Loucy (cell line): ENCODE measurements at regions not wholly inside any gene's neighbourhood (a gene's known extent, or its start where the extent isn't known, plus 50 kb on each side); places are given as distances from the start of the nearest gene placed in this dataset.

Source experiments
- H2AFZ ChIP-seq: fragments of 200-600 bp; sonication (generic); 2 replicates; pipeline ENCODE4 v1.6.0; 2016; ENCODE audit warnings: antibody characterized with exemption, mild to moderate bottlenecking, low read length, moderate library complexity
- H3F3A ChIP-seq: fragments of 200-600 bp; 2 replicates; pipeline ENCODE4 v1.6.0; 2016; ENCODE audit warnings: antibody characterized with exemption, low read depth, mild to moderate bottlenecking
- H3K27me3 ChIP-seq: fragments of 200-600 bp; sonication (generic); 2 replicates; pipeline ENCODE4 v1.6.1; 2014; ENCODE audit warnings: low read length, mild to moderate bottlenecking; ENCODE audit not compliant: insufficient read depth, poor library complexity, severe bottlenecking
- H3K36me3 ChIP-seq: fragments of 200-600 bp; sonication (generic); 2 replicates; pipeline ENCODE4 v1.6.1; 2016; ENCODE audit warnings: low read length; ENCODE audit not compliant: insufficient read depth
- H3K4me1 ChIP-seq: fragments of 200-600 bp; sonication (generic); 2 replicates; pipeline ENCODE4 v1.5.1; 2014; ENCODE audit warnings: low read length, mild to moderate bottlenecking; ENCODE audit not compliant: insufficient read depth, poor library complexity, severe bottlenecking
- H3K4me2 ChIP-seq: fragments of 200-600 bp; sonication (generic); 2 replicates; pipeline ENCODE4 v1.6.0; 2014; ENCODE audit warnings: antibody characterized with exemption, low read length, low read depth, mild to moderate bottlenecking; ENCODE audit not compliant: poor library complexity, severe bottlenecking
- H3K4me3 ChIP-seq: fragments of 200-600 bp; sonication (generic); 2 replicates; pipeline ENCODE4 v1.5.1; 2014; ENCODE audit warnings: low read length, mild to moderate bottlenecking, mixed read lengths; ENCODE audit not compliant: poor library complexity, severe bottlenecking
- H3K79me2 ChIP-seq: fragments of 200-600 bp; sonication (generic); 2 replicates; pipeline ENCODE4 v1.6.1; 2014; ENCODE audit warnings: low read length; ENCODE audit not compliant: insufficient read depth
- H3K9ac ChIP-seq: fragments of 200-600 bp; sonication (generic); 2 replicates; pipeline ENCODE4 v1.6.0; 2014; ENCODE audit warnings: mild to moderate bottlenecking, low read depth, low read length, moderate library complexity; ENCODE audit not compliant: poor library complexity, severe bottlenecking
- H3K9me2 ChIP-seq: fragments of 200-600 bp; sonication (generic); replicated peaks from 2 replicates; pipeline ENCODE4 v1.6.1; 2016; ENCODE audit warnings: low read depth, low read length, mixed read lengths
- H3K9me3 ChIP-seq: fragments of 200-600 bp; sonication (generic); 2 replicates; pipeline ENCODE4 v1.6.1; 2014; ENCODE audit warnings: mild to moderate bottlenecking, antibody characterized with exemption, low read length, low read depth; ENCODE audit not compliant: insufficient read depth
- H4K20me1 ChIP-seq: fragments of 200-600 bp; sonication (generic); 2 replicates; pipeline ENCODE4 v1.6.0; 2014; ENCODE audit warnings: antibody characterized with exemption, low read length, mild to moderate bottlenecking; ENCODE audit not compliant: insufficient read depth, poor library complexity, severe bottlenecking
- EZH2phosphoT487 ChIP-seq: fragments of 200-600 bp; IDR thresholded peaks from 2 replicates; pipeline ENCODE4 v1.6.1; 2018; ENCODE audit warnings: antibody characterized with exemption, mild to moderate bottlenecking, moderate library complexity, borderline replicate concordance
- TF ChIP-seq, protein P1 (sequence below): fragments of 200-600 bp; sonication (generic); conservative IDR thresholded peaks from 2 replicates; pipeline ENCODE4 v1.5.1; 2014; ENCODE audit warnings: mild to moderate bottlenecking, antibody characterized with exemption, low read length

DNA sequence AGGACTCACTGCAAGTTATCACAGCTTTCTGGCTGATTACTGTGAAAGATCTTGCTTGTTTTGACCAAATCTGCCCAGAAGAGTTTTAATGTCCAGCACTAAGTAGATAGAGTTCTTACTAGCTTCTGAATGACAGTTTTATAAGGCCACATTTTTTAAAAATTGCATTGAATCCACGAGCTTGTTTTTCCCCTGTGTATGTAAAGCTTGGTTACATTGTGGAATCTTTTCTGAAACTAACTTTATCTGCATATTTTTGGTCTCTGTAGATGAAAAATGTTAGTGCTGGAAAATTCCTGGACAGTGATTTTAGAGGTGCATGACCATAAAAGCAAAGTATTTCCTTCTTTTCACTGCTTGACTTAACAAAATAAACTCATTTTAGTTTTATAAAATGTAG is 650.3 kb upstream of the FAM241A start:
- Histone ChIP-seq H3K36me3 (no peaks in the 10 kb centered on the region), H3K9me2 (no peaks in the 10 kb centered on the region), H3F3A (no peaks in the 10 kb centered on the region), H3K4me1 (no peaks in the 10 kb centered on the region), H3K4me2 (no peak overlapping the region), H3K9me3 (no peaks in the 10 kb centered on the region), H2AFZ (no peak overlapping the region), H3K79me2 (no peaks in the 10 kb centered on the region), H3K27me3 (no peaks in the 10 kb centered on the region), H4K20me1 (no peaks in the 10 kb centered on the region), H3K4me3 (no peak overlapping the region), H3K9ac (no peak overlapping the region)
- TF ChIP-seq, protein P1, sequence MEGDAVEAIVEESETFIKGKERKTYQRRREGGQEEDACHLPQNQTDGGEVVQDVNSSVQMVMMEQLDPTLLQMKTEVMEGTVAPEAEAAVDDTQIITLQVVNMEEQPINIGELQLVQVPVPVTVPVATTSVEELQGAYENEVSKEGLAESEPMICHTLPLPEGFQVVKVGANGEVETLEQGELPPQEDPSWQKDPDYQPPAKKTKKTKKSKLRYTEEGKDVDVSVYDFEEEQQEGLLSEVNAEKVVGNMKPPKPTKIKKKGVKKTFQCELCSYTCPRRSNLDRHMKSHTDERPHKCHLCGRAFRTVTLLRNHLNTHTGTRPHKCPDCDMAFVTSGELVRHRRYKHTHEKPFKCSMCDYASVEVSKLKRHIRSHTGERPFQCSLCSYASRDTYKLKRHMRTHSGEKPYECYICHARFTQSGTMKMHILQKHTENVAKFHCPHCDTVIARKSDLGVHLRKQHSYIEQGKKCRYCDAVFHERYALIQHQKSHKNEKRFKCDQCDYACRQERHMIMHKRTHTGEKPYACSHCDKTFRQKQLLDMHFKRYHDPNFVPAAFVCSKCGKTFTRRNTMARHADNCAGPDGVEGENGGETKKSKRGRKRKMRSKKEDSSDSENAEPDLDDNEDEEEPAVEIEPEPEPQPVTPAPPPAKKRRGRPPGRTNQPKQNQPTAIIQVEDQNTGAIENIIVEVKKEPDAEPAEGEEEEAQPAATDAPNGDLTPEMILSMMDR = no peak
- TF ChIP-seq EZH2phosphoT487 = no peak

- Histone ChIP-seq H4K20me1 (no peaks in the 10 kb centered on the region), H3K4me3 (no peak overlapping the region), H3K4me2 (no peak overlapping the region), H3K79me2 (no peaks in the 10 kb centered on the region), H3K9ac (no peak overlapping the region), H3F3A (no peaks in the 10 kb centered on the region), H3K36me3 (no peaks in the 10 kb centered on the region), H2AFZ (no peak overlapping the region), H3K4me1 (no peaks in the 10 kb centered on the region), H3K9me3 (no peaks in the 10 kb centered on the region), H3K27me3 (no peaks in the 10 kb centered on the region), H3K9me2 (no peaks in the 10 kb centered on the region)
- no peak for TF ChIP-seq EZH2phosphoT487
- TF ChIP-seq, protein P1 = no peak
These were observed 646.0 kb upstream of the FAM241A start for GRCh38 chr4:111499291-111499690.

GRCh38 chr4:111499706-111500105 is 645.5 kb upstream of the FAM241A start:
- Histone ChIP-seq H3K9me3 (no peaks in the 10 kb centered on the region), H3F3A (no peaks in the 10 kb centered on the region), H4K20me1 (no peaks in the 10 kb centered on the region), H3K9me2 (no peaks in the 10 kb centered on the region), H3K27me3 (no peaks in the 10 kb centered on the region), H3K79me2 (no peaks in the 10 kb centered on the region), H3K4me2 (no peak overlapping the region), H3K4me3 (no peak overlapping the region), H2AFZ (no peak overlapping the region), H3K9ac (no peak overlapping the region), H3K4me1 (no peaks in the 10 kb centered on the region), H3K36me3 (no peaks in the 10 kb centered on the region)
- TF ChIP-seq EZH2phosphoT487 = no peak
- TF ChIP-seq, protein P1 = no peak
